Liver (tissue), 8 donors: ENCODE measurements at regions not wholly inside any gene's neighbourhood (a gene's known extent, or its start where the extent isn't known, plus 50 kb on each side); places are given as distances from the start of the nearest gene placed in this dataset.

Experiments used
- DNase-seq: peaks from one replicate; pipeline ENCODE4 v3.0.0-alpha.2; 2017; ENCODE audit warnings: low spot score
- H3K27ac ChIP-seq, 2 donors: one replicate each; pipeline ENCODE4 v1.7.0; 2013; ENCODE audit warnings: inconsistent platforms in 2 of 2, low read length in 2 of 2, control low read depth in 1 of 2, low read depth in 1 of 2, mild to moderate bottlenecking in 1 of 2
- H3K27me3 ChIP-seq, 4 donors: one replicate each; pipeline versions ENCODE4 v1.6.1 to v1.7.0; 2013; ENCODE audit warnings: low read length in 3 of 4, inconsistent platforms in 1 of 4, mild to moderate bottlenecking in 1 of 4, moderate library complexity in 1 of 4; ENCODE audit not compliant: control insufficient read depth in 4 of 4, insufficient read depth in 4 of 4
- H3K36me3 ChIP-seq, 4 donors: one replicate each; pipeline versions ENCODE4 v1.6.1 to v1.7.0; 2013; ENCODE audit warnings: low read length in 3 of 4, mild to moderate bottlenecking in 3 of 4, low read depth in 1 of 4, moderate library complexity in 1 of 4; ENCODE audit not compliant: control insufficient read depth in 4 of 4, insufficient read depth in 3 of 4
- H3K4me1 ChIP-seq, 4 donors: one replicate each; pipeline versions ENCODE4 v1.6.1 to v1.7.0; 2013; ENCODE audit warnings: low read length in 3 of 4, mild to moderate bottlenecking in 3 of 4, moderate library complexity in 1 of 4; ENCODE audit not compliant: control insufficient read depth in 4 of 4, insufficient read depth in 4 of 4
- H3K4me3 ChIP-seq, 3 donors: one replicate each; pipeline versions ENCODE4 v1.6.1 to v1.7.0; 2013; ENCODE audit warnings: low read length in 3 of 3, control low read depth in 1 of 3, low read depth in 1 of 3, mild to moderate bottlenecking in 1 of 3
- H3K9ac ChIP-seq, 2 donors: one replicate each; pipeline ENCODE4 v1.7.0; 2013; ENCODE audit warnings: low read length in 2 of 2, mild to moderate bottlenecking in 2 of 2, moderate library complexity in 2 of 2, control low read depth in 1 of 2, low read depth in 1 of 2
- H3K9me3 ChIP-seq, 4 donors: one replicate each; pipeline versions ENCODE4 v1.6.1 to v1.7.0; 2013; ENCODE audit warnings: low read length in 3 of 4; ENCODE audit not compliant: control insufficient read depth in 4 of 4
- CTCF ChIP-seq: fragments of 150-350 bp; IDR thresholded peaks from 2 replicates; pipeline ENCODE4 v1.5.1; 2017; ENCODE audit warnings: improper control_type of control experiment, low read depth, low read length; ENCODE audit not compliant: missing input control
- EGR1 ChIP-seq, 2 donors: IDR thresholded peaks; 2 replicates each; pipeline ENCODE4 v1.6.1; 2016 to 2018; ENCODE audit warnings: antibody characterized with exemption in 2 of 2, low read depth in 2 of 2
- FOXA1 ChIP-seq: IDR thresholded peaks from 2 replicates; pipeline ENCODE4 v1.6.1; 2016; ENCODE audit warnings: antibody characterized with exemption
- FOXA2 ChIP-seq: IDR thresholded peaks from 2 replicates; pipeline ENCODE4 v1.6.1; 2016; ENCODE audit warnings: antibody characterized with exemption
- GABPA ChIP-seq, 2 donors: IDR thresholded peaks in 1 of 2; conservative IDR thresholded peaks in 1 of 2; 2 replicates each; pipeline ENCODE4 v1.6.1; 2016; ENCODE audit warnings: antibody characterized with exemption in 2 of 2, mild to moderate bottlenecking in 1 of 2, moderate library complexity in 1 of 2
- HNF4A ChIP-seq, 2 donors: conservative IDR thresholded peaks; 2 replicates each; pipeline ENCODE4 v1.6.1; 2016; ENCODE audit warnings: antibody characterized with exemption in 2 of 2, mild to moderate bottlenecking in 2 of 2
- HNF4G ChIP-seq: IDR thresholded peaks from 2 replicates; pipeline ENCODE4 v1.6.1; 2016; ENCODE audit warnings: antibody characterized with exemption
- JUND ChIP-seq, 2 donors: IDR thresholded peaks; 2 replicates each; pipeline ENCODE4 v1.6.1; 2016; ENCODE audit warnings: antibody characterized with exemption in 2 of 2
- MAX ChIP-seq: IDR thresholded peaks from 2 replicates; pipeline ENCODE4 v1.6.1; 2016; ENCODE audit warnings: antibody characterized with exemption
- NR2F2 ChIP-seq: IDR thresholded peaks from 2 replicates; pipeline ENCODE4 v1.6.1; 2016; ENCODE audit warnings: antibody characterized with exemption
- RAD21 ChIP-seq, 2 donors: IDR thresholded peaks; 2 replicates each; pipeline ENCODE4 v1.6.1; 2016; ENCODE audit warnings: antibody characterized with exemption in 2 of 2, mild to moderate bottlenecking in 2 of 2
- REST ChIP-seq: IDR thresholded peaks from 2 replicates; pipeline ENCODE4 v1.6.1; 2016; ENCODE audit warnings: antibody characterized with exemption, mild to moderate bottlenecking
- RXRA ChIP-seq, 2 donors: IDR thresholded peaks; 2 replicates each; pipeline ENCODE4 v1.6.1; 2017 to 2018; ENCODE audit warnings: antibody characterized with exemption in 2 of 2, mild to moderate bottlenecking in 1 of 2
- SP1 ChIP-seq: IDR thresholded peaks from 2 replicates; pipeline ENCODE4 v1.6.1; 2018; ENCODE audit warnings: antibody characterized with exemption, mild to moderate bottlenecking
- TAF1 ChIP-seq: conservative IDR thresholded peaks from 2 replicates; pipeline ENCODE4 v1.6.1; 2016; ENCODE audit warnings: antibody characterized with exemption, mild to moderate bottlenecking
- YY1 ChIP-seq: IDR thresholded peaks from 2 replicates; pipeline ENCODE4 v1.6.1; 2016; ENCODE audit warnings: antibody characterized with exemption, mild to moderate bottlenecking
- ZBTB33 ChIP-seq: IDR thresholded peaks from 2 replicates; pipeline ENCODE4 v1.6.1; 2016; ENCODE audit warnings: antibody characterized with exemption
- WGBS: extraction: QIAGEN DNeasy Blood & Tissue Kit; methylation state at CpG from one replicate; pipeline ENCODE4 v1.1.7; 2013; 5-methylcytosine and 5-hydroxymethylcytosine counted together
- donor health status: healthy.
- donor health status: healthy.
- donor health status: healthy.
- donor health status: healthy.
- donor health status: healthy.

GRCh38 chr3:103960819-103961218, 1405.9 kb upstream of the ALCAM start:
- H3K27me3 ChIP-seq = no peaks in the 10 kb centered on the region
- peak; percentile 32 for TF ChIP-seq HNF4G
- TF ChIP-seq HNF4A (conservative IDR thresholded peaks at IDR 0.05) = peak; percentile 66
- no peak for TF ChIP-seq FOXA1

GRCh38 chr3:103963599-103963998, 1403.1 kb upstream of the ALCAM start:
- 80% methylated on average over 2 of the region's 2 CpGs for WGBS
- Histone ChIP-seq H3K4me3 (no peak overlapping the region), H3K9me3 (no peaks in the 10 kb centered on the region), H3K36me3 (no peaks in the 10 kb centered on the region), H3K27me3 (no peaks in the 10 kb centered on the region), H3K9ac (no peak overlapping the region), H3K4me1 (no peaks in the 10 kb centered on the region), H3K27ac (no peak overlapping the region)
- DNase-seq = no peak
- TF ChIP-seq MAX = no peak
- no peak for TF ChIP-seq JUND (IDR thresholded peaks at IDR 0.05)
- no peak for TF ChIP-seq SP1
- TF ChIP-seq GABPA (IDR thresholded peaks at IDR 0.05 in 1 of 2, conservative IDR thresholded peaks at IDR 0.05 in 1 of 2) = no peak
- TF ChIP-seq HNF4G = no peak
- no peak for TF ChIP-seq RXRA (IDR thresholded peaks at IDR 0.05)
- no peak for TF ChIP-seq TAF1
- TF ChIP-seq ZBTB33 = no peak
- no peak for TF ChIP-seq NR2F2
- TF ChIP-seq FOXA2 = no peak
- no peak for TF ChIP-seq HNF4A (conservative IDR thresholded peaks at IDR 0.05)
- no peak for TF ChIP-seq EGR1 (IDR thresholded peaks at IDR 0.05; ENCODE audit: low read depth in 2 of 2)
- no peak for TF ChIP-seq RAD21 (IDR thresholded peaks at IDR 0.05)
- TF ChIP-seq FOXA1 = no peak
- no peak for TF ChIP-seq CTCF

More at GRCh38 chr3:103960819-103961218, 1405.9 kb upstream of the ALCAM start:
- no peaks in the 10 kb centered on the region for H3K36me3 ChIP-seq
- H3K4me3 ChIP-seq = no peak overlapping the region
- no peaks in the 10 kb centered on the region for H3K9me3 ChIP-seq
- no peak overlapping the region for H3K27ac ChIP-seq
- H3K9ac ChIP-seq = no peak overlapping the region
- DNase-seq = no peak
- H3K4me1 ChIP-seq = no peaks in the 10 kb centered on the region

GRCh38 chr3:103965764-103966163, 1400.9 kb upstream of the ALCAM start:
- WGBS = 93% methylated on average over 9 of the region's 9 CpGs
- DNase-seq = no peak
- H3K4me3 ChIP-seq = no peak overlapping the region
- no peaks in the 10 kb centered on the region for H3K36me3 ChIP-seq
- no peaks in the 10 kb centered on the region for H3K9me3 ChIP-seq
- no peak overlapping the region for H3K9ac ChIP-seq
- H3K4me1 ChIP-seq = no peaks in the 10 kb centered on the region
- no peak overlapping the region for H3K27ac ChIP-seq
- H3K27me3 ChIP-seq = no peaks in the 10 kb centered on the region
- TF ChIP-seq MAX (no peak), HNF4G (no peak), HNF4A (conservative IDR thresholded peaks at IDR 0.05) (no peak), JUND (IDR thresholded peaks at IDR 0.05) (no peak), EGR1 (IDR thresholded peaks at IDR 0.05; ENCODE audit: low read depth in 2 of 2) (no peak), ZBTB33 (no peak), SP1 (no peak), RAD21 (IDR thresholded peaks at IDR 0.05) (no peak), RXRA (IDR thresholded peaks at IDR 0.05) (no peak), YY1 (no peak), FOXA2 (no peak), GABPA (IDR thresholded peaks at IDR 0.05 in 1 of 2, conservative IDR thresholded peaks at IDR 0.05 in 1 of 2) (no peak), TAF1 (no peak), FOXA1 (no peak), REST (no peak), NR2F2 (no peak)
